Urothelium cell line (cell line): ENCODE measurements at regions not wholly inside any gene's neighbourhood (a gene's known extent, or its start where the extent isn't known, plus 50 kb on each side); places are given as distances from the start of the nearest gene placed in this dataset.
A peak's percentile ranks its signal among the peaks of the same experiment; 100 is the strongest.

Experiments used
- DNase-seq: peaks from one replicate; pipeline ENCODE4 v3.0.0; 2011; ENCODE audit warnings: low spot score, mixed read lengths
- FAIRE-seq: peaks from 2 replicates; lab custom pipeline; 2011; peaks lifted over from hg19 to GRCh38; lab: Jason Lieb, UNC

DNA sequence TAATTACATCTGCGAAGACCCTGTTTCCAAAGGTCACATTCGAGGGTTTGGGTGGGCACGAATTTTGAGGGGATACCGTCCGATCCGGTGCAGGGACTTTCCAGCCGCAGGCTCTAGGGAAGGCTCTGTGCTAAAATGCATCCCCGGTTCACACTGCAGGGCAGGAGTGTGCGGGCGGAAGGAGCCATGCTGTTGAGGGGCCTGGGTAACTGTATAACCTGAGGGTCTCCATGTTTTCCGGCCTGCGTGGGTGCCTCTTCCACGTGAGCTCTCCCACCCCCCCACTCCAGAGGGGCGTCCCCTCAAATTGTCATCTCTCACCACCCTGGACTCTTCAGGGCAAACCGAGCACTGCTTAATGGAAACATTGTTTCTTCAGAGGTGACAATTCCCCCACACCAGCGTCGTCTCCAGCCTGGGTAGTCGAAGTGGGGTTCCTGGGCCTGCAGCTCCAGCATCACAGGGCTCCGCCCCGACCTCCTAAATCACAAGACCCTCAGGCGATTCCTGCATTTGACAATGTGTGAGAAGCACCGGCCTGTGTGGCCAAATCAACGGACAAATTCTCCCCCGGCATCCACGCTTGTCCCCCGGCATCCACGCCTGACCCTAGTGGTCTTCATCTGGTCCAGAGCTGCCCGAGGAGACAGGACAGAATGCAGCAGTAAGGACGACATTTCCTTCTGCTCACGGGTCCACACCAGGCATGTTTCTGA lies 51.2 kb downstream of the FOXL3 start:
- no peak for DNase-seq
- FAIRE-seq: no peak

DNA sequence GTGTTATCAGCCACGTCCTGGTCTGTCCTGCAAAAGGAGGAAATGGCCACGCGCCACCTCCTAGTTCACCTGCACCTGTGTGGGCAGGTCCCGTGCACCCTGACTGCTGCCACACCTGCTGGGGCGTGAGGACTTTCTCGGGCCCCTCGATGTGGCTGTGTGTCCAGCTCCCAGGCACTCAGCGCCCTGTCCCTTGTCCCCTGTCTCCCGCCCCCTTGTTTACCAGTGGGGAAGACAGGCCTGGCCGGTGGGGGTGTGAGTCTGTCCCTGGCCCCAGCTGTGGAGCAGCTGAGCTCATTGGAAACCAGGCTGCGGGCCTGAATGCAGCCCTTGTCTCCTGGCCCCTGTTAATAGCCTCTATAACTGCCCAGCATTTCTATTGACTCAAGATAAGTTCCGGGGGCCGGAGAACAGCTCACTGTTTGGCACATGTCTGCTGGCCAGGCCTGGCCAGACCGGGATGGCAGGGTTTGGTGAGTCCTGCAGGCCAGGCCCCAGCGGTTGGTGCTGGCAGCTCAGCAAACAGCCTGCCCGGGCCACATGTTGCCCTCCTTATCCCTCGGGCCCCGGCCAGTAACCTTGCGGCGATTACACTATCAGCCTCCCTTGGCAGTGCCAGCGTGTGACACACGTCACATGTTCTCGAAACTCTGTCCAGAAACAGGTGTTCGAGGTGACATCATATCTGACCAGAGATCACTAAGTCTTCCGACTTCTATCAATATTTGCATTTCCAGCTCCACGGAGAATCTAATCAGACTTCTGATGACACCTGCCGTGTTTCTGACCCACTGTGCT lies 52.1 kb downstream of the FOXL3 start:
- no peak for DNase-seq

DNA sequence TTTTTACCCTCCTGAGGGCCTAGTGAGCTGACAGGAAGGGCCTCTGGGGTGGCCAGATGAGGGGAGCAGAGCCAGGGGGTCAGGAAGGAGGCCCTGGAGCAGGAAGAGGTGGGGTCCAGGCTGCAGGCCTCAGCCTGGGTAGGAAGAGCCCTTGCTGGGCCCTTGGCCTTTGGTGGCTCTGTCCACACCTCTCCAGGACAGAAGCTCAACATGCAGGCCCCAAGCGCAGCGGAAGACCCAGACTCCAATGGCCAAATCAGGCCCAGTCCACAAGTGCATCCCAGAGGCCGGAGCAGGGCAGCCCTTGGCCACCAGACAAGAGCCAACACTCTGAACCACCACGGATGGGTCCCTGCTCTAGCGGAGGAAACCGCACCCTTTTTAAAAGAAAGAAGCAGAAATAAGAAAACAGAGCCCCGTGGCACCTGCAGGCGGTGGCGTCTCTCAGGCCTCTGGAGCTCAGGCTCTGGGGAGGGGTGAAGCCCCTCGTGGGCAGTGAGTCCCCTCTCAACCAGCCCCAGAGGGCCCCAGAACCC lies 52.8 kb downstream of the FOXL3 start:
- FAIRE-seq: no peak
- no peak for DNase-seq

More for the DNA sequence above, 52.1 kb downstream of the FOXL3 start:
- FAIRE-seq: peak; percentile 73

DNA sequence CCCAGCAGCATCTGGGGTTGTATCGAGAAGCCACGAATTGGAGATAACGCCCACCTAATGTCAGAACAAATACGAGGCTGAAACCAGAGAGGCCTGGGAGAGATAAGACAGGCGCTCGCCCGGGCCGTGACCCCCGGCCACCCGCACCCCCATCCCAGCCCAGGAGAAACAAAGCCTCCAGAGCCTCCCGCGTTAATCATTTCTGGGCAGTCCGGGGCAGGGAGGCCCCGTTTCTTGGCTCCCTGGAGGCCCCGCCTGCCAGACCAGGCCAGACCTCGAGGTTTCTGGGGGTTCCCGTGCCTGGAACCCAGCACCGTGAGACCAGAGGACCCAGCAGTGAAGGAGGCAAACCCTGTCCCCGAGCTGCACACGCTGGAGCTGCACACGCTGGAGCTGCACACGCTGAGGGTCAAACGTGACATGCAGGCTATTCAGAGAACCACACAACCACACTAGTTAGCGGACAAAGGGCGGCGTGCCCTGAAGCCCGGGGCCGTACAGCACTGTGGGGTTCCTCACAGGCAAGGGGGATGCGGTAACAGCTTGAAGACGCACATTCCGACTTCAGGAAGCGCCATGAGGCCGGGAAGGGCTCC lies 53.4 kb downstream of the FOXL3 start:
- no peak for FAIRE-seq
- DNase-seq: no peak

DNA sequence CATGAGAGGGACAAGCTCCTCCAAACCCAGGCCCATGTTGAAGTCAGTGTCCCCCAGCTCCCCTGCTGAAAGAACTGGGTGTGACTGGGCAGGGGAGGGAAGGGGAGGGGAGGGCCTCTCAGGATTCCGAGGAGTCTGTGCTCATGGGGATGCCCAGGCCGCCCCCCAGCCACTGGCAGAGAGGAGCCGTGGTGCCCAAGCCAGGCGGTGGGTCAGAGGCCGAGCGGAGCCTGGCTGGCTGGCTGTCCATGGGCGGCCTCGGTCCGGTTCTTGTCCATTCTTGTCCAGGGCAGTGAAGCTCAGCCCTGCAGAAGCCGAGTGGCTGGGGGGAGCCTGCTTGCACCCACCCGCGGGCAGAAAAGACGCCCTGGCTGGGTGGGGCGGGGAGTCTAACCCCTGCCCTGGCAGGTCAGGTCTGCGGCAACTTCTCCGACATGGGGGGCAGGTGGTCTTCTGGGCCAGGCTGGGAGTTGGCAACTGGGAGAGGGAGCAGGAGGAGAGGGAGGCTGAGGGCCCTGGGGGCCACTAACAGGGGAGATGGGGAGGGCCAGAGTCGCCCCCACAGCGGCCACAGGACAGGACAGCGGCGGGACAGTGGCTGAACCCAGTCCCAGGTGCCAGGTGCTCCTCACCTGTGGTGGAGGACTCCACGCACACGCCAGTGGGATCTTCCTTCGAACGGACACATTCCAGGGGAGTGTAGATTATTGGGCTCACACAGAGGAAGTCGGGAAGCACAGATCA lies 54.1 kb downstream of the FOXL3 start:
- DNase-seq (no peak), FAIRE-seq (no peak)

DNA sequence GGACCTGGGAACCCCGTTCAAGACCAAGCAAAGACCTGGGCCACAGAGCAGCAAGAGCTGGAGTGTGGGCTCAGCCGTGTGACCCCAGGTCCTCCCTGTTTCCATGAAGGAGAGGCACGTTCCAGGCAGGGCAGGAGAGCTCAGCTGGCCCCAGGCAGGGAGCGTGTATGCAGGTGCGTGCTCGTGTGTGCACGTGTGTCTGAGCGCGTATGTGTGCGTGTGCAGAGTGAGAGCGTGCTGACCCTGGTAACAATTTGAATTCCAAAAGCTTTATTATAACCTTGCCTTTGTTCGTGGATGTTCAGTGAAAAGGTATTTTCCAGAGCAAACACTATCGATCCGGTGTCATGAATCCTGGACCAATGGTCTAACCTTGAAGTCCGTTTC lies 54.6 kb downstream of the FOXL3 start:
- FAIRE-seq (peak; percentile 85), DNase-seq (no peak)

DNA sequence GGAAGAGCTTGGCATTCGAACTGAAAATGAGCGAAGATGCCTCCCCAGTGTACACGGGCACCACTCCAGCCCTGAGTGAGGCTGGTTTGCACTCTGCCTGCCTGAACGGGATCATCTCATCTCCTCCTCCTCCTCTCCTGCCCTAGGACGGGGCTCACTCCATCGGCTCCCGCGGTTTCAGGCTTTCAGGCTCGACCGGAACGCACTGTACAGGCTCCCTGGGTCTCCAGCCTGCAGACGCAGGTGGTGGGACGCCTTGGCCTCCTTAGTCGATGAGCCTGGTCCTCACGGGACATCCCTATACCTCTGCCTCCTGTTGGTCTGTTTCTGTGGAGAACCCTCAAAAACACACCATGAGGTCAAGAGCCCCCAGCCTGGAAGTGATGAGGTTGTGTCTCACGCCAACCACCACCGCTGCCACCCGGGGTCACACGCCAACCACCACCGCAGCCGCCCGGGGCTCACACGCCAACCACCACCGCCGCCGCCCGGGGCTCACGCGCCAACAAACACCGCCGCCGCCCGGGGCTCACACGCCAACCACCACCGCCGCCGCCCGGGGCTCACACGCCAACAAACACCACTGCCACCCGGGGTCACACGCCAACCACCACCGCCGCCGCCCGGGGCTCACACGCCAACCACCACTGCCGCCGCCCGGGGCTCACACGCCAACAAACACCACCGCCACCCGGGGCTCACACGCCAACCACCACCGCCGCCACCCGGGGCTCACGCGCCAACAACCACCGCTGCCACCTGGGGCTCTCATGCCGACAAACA lies 56.3 kb downstream of the FOXL3 start:
- no peak for FAIRE-seq
- no peak for DNase-seq

DNA sequence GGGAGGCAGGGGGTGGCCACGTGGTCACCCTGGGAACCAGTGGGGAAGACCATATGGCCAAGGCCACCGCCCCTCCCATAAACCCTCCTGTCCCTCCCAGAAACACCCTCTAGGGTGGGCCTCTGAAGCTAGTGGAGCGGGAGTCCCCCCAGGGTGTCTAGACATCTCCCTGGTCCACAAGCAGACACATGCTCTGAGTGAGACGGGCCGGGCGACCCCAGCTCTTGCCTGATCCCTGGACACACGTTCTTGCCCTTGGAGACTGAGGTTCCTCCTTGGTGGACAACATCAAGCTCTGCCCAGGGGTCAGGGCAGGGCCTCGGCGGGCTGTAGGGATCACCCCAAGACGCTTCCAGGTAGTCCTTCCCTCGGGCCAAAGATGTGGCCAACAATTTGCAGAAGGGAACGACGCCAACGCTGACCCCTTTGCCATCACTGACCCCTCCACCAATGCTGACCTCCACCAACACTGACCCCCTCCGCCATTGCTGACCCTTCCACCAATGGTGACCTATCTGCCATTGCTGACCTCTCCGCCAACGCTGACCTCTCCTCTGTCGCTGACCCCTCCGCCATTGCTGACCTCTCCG lies 57.1 kb downstream of the FOXL3 start:
- FAIRE-seq: peak; percentile 88
- no peak for DNase-seq

DNA sequence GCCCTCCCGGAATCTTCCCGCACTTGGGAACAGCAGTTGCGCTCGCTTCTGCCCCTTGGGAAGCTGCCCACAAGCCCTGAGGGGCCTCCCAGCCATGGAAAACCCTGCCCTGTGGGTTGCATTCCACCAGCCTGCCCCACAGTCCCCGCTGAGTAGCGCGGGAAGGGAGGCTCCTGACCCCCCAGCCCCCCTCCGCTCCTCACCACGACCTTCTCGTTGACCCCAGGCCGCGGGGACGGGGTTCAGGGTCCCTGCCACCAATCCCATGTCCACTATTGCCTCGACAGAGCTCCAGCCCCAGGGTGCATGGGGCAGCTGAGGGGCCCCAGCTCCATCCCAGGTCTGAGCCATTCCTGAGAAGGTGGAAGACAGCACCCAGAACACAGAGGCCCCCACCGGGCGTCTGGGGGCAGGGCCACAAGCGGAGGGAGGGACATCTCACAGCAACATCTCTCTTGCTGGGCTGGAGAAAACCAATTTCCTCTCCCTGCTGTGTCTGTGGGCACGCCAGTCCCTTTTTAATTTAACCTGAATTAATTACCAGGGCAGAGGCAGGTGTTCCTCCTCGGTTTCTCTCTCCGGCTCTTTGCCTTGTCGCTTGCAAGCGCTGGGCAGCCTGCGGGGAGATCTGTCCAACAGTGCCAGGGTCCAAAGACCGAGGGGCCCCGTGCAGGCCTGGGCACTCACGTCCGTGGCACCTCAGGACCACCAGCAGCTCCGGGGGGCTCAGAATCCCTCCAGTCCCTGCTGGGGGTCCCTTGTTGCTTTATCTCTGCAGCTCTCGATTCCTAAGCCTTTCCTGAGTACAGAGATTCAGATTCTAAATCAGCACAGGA lies 57.9 kb downstream of the FOXL3 start:
- no peak for FAIRE-seq

DNA sequence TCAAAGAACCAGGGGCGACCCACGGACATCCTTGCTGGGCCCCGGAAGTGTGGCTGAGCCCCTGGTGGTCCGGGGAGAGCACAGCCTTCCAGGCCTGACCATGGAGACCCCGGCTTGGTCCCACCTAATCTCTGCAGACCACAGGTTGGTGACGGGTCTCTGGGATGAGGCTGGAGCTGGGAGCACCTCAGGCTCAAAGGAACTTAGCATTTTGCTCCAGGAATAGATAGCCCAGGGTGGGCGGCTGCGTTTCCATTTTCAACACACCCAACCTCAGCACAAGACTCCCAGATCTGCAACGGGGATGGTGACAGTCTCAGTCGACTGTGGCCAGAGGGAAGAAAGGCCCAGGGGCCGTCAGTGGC lies 58.5 kb downstream of the FOXL3 start:
- DNase-seq (no peak), FAIRE-seq (no peak)

More for the DNA sequence above, 57.9 kb downstream of the FOXL3 start:
- no peak for DNase-seq

DNA sequence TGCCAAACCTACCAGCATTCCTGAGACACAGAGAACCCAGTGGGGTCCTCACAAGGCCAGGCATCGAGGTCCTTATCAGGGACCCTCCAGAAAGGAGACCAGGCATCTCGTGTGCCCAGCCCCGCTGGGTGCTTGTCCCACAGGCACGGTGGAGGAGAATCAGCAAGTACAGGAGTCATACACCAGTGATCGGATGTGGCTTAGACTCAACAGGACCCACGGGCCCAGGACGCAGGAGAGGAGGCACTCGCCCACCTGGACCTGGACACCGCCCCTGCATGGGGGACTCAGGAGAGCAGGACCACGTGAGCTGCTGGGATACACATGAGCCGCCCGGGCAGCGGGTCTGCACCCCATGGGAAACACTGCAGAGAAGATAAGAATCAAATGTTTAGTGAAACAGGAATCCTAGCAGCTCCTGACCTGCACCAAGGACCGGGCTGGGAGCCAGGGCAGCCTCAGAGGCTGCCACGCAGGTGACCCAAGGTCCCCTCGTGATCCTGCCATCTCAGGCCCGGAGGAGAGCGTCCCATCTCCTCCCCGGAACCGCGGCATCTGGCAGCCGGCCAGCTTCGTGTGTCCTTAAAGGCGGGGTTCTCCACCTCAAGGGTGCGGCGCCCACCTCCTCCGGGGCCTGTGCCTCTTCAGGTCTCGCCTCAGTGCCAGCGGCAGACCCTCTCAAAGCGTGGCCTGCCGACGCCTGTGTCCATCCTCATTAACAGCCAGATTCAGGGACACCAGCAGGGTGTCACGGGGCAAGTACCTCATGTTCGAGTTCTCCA lies 59.2 kb downstream of the FOXL3 start:
- FAIRE-seq (peak; percentile 67), DNase-seq (no peak)

DNA sequence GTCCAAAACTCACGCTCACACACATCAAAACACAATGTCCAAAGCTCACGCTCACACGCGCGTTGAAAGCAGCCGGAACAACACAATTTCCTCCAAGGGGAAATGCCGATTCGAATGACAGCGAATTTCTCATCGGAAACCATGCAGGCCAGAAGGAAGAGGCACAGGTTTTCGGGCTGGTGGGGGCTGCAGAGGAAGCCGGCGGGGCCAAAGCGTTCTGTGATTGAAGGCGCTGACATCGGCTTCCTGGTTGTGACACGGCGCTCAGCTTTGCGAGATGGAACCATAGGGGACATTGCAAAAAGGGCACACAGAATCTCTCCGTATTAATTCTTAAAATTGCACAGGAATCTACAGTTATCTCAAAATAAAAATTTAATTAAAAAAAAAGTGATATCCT lies 61.3 kb downstream of the FOXL3 start:
- DNase-seq (no peak), FAIRE-seq (no peak)

DNA sequence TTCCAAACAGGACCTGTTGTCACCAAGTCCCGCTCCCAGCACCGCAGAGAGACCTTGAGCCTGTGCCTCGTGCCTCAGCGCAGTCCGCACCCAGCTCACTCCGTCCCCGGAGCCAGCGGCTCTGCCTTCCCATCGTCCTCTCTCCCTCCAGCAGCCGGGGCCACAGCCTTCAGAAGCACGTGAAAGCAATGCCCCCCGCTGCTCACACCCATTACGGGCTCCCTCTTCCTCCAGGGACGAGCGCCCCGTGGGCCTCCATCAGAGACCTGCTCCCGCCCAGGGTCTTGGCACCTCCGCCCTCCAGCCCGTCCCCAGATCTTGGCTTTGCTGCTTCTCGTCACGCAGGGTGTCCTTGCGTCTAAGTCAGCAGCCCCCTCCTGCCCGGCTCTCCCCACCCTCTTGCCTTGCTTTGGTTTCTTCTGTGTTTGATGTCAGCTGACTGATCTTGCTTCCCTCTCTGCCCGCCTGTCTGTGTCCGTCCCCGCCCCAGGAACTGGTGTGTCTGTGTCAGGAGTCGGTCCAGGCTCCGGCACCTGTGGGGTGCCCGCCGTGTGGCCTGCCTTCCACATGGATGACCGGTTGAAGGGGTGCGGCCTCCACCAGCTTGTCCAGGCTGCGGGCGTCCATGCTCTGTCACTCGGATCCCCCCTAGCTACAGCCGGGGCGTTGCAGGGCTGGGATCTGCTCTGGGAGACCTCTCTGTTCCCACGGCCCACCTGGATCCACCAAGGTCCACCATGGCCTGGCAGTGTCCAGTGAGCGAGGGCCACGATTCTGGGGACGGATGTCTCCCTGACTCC lies 61.9 kb downstream of the FOXL3 start:
- peak; percentile 30 for FAIRE-seq
- DNase-seq: no peak

DNA sequence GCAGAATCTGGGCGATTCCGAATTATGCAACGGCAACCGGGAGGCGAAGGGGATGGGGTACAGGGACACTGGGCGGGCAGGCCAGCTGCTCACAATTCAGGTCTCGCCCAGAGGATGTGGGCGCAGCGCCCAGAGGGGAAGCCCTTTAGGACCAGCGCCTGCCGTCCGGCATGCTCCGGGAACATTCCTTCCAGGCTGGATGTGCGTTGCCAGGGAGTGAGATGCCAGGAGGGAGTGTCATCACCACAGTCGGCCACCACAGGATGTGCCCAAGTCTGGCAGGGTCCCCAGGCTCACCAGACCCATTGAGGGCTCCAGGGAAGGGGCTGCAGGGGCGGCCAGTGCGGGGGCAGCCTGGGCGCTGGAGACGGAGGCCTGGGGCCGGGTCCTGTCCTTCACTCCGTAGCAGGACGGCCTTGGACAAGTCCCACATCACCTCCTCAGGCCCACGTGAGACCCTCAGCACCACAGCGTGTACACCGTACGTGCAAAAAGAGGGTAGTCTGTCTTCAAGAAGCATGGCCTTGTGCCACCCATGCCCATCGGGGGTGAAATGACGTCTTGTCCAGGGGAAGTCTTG lies 63.9 kb downstream of the FOXL3 start:
- FAIRE-seq: peak; percentile 97
- peak; percentile 83 for DNase-seq

DNA sequence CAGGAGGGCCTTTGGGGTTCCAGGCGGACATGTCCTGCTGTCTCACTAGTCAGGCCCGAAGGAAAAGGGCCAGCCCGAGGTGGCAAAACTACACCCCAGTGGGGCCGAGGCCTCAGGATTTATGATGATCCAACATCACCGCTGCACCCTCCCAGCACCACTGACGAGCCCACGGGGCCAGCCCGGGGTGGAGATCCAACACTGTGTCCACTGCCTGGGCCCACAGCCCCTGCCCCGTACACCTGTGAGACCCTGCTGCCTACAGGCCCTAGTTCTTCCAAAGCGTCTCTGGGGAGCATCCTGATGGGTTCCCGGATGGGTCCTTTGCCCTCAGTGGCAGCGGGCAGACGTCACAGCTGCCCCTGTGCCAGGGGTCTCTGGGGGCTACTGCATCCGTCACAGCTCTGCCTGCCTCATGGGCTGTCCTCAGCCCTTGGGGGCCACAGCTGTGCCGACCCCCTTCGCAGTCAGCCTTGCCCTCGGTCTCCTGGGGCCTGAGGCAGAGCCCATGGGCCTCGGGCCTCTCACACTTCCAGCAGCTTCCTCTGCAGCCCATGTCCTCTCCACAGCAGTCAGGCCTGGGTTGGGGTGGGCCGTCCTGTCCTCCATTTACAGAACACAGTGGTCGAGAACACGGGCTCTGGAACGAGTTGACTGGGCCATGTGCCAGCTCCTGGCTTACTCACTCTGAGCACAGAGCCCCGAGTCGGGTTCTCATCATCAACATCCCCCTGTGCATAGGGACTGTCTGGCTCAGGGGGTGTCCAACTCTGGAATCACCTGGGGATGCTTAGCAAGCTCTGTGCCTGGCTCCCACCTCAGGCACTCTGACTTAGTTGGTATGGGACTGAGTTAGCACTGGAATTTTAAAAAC lies 64.9 kb downstream of the FOXL3 start:
- DNase-seq (no peak), FAIRE-seq (no peak)

DNA sequence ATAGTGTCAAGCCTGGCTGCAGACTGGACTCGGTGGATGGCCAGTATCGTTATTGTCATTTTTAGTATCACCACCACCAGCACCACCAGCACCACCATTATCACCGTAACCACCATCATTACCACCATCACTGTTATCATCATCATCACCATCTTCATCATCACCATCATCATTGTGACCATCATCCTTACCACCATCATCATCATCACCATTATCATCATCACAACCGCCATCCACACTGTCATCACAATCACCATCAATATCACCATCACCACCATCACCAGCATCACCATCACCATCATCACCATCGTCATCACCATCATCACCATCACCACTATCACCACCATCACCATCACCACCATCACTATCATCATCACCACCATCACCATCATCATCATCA lies 65.6 kb downstream of the FOXL3 start:
- DNase-seq (no peak), FAIRE-seq (peak; percentile 100)
